ENCODE measurements at regions not wholly inside any gene's neighbourhood (a gene's known extent, or its start where the extent isn't known, plus 50 kb on each side); places are given as distances from the start of the nearest gene placed in this dataset.
"Not testable (repeated sequence)": the region's sequence is repeated elsewhere in the genome, so short reads cannot be mapped to it uniquely, and the experiment has no call there.

DNA sequence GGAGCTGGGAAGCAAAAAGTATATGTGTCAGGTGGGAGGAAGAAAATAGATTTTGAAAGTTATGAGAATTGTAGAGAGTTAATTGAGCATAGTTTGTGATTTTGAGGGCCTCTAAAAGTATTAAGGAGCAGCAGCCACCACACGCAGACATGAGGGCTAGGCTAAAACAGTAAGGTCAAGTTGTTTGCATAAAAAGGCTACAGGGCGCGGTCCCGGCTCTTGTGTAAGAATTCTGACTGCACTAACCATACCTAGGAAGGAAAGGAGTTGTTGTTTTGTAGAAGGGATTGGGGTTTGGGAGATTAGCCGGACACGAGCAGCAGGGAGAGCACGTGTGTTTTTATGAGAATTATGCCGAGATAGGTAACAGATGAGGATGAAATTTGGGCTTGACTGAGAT lies 207.2 kb upstream of the ELL2 start:
- TF ChIP-seq, protein P1, sequence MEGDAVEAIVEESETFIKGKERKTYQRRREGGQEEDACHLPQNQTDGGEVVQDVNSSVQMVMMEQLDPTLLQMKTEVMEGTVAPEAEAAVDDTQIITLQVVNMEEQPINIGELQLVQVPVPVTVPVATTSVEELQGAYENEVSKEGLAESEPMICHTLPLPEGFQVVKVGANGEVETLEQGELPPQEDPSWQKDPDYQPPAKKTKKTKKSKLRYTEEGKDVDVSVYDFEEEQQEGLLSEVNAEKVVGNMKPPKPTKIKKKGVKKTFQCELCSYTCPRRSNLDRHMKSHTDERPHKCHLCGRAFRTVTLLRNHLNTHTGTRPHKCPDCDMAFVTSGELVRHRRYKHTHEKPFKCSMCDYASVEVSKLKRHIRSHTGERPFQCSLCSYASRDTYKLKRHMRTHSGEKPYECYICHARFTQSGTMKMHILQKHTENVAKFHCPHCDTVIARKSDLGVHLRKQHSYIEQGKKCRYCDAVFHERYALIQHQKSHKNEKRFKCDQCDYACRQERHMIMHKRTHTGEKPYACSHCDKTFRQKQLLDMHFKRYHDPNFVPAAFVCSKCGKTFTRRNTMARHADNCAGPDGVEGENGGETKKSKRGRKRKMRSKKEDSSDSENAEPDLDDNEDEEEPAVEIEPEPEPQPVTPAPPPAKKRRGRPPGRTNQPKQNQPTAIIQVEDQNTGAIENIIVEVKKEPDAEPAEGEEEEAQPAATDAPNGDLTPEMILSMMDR (conservative IDR thresholded peaks at IDR 0.05), result not testable (repeated sequence)
- not testable (repeated sequence) for TF ChIP-seq EZH2 (IDR thresholded peaks at IDR 0.05; ENCODE audit: low read depth)
